ENCODE measurements at regions not wholly inside any gene's neighbourhood (a gene's known extent, or its start where the extent isn't known, plus 50 kb on each side); places are given as distances from the start of the nearest gene placed in this dataset.

DNA sequence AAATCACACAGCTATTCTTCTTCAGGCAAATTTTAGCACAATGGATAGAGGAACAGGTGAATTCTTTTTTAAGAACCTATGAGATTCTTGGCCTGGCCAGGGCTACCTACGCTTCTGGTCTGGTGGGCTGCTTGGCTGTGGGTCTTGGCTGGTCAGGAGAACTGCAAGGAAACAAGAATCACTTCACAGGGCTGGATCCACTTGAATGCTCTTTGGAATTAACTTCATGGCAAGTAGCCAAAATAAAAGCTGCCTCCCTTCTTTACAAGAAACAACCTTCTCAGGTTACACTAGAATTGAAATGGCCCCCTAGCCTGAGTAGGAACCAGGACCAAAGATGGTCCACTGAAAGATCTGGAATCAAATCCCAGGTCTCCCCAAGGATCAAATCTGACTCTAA, 519.1 kb downstream of the IQCM start:
- ATAC-seq (no peak), DNase-seq (no peak)
- peaks cover 0 to 6% of the 10 kb centered on the region in 2 donors for H3K4me1 ChIP-seq
- intact Hi-C loops (cut with DNase I; ENCODE audit: low total_unique reads), result no loop called here
- H3K27ac ChIP-seq, result no peak overlapping the region
- in situ Hi-C loops (cut with MboI; ENCODE audit: low sequenced_read_pairs in 4 of 4), result no loop called here
- TF ChIP-seq CTCF (IDR thresholded peaks at IDR 0.05 in 4 of 5, conservative IDR thresholded peaks at IDR 0.05 in 1 of 5) (no peak), POLR2A (IDR thresholded peaks at IDR 0.05) (no peak)
- no peaks in the 10 kb centered on the region for H3K36me3 ChIP-seq
- no peaks in the 10 kb centered on the region for H3K27me3 ChIP-seq
- H3K4me3 ChIP-seq, result no peak overlapping the region
- no peaks in the 10 kb centered on the region for H3K9me3 ChIP-seq

GRCh38 chr4:149296084-149296483, 519.6 kb downstream of the IQCM start:
- H3K27ac ChIP-seq, result no peak overlapping the region
- intact Hi-C loops (cut with DNase I; ENCODE audit: low total_unique reads) (no loop called here), in situ Hi-C loops (cut with MboI; ENCODE audit: low sequenced_read_pairs in 4 of 4) (no loop called here)
- H3K4me3 ChIP-seq, result no peak overlapping the region
- no peaks in the 10 kb centered on the region for H3K9me3 ChIP-seq
- DNase-seq (no peak), ATAC-seq (no peak)
- H3K36me3 ChIP-seq, result no peaks in the 10 kb centered on the region
- H3K4me1 ChIP-seq, result peaks cover 0 to 7% of the 10 kb centered on the region in 2 donors
- TF ChIP-seq CTCF (IDR thresholded peaks at IDR 0.05 in 4 of 5, conservative IDR thresholded peaks at IDR 0.05 in 1 of 5) (no peak), POLR2A (IDR thresholded peaks at IDR 0.05) (no peak)
- no peaks in the 10 kb centered on the region for H3K27me3 ChIP-seq

- H3K36me3 ChIP-seq, result no peaks in the 10 kb centered on the region
- no peaks in the 10 kb centered on the region for H3K9me3 ChIP-seq
- H3K4me1 ChIP-seq, result peaks cover 0 to 7% of the 10 kb centered on the region in 2 donors
- DNase-seq, result no peak
- in situ Hi-C loops (cut with MboI; ENCODE audit: low sequenced_read_pairs in 4 of 4), result no loop called here
- no peaks in the 10 kb centered on the region for H3K27me3 ChIP-seq
- ATAC-seq, result no peak
- no peak overlapping the region for H3K27ac ChIP-seq
- TF ChIP-seq POLR2A (IDR thresholded peaks at IDR 0.05) (no peak), CTCF (IDR thresholded peaks at IDR 0.05 in 4 of 5, conservative IDR thresholded peaks at IDR 0.05 in 1 of 5) (no peak)
- no peak overlapping the region for H3K4me3 ChIP-seq
- intact Hi-C loops (cut with DNase I; ENCODE audit: low total_unique reads), result no loop called here
Observed at GRCh38 chr4:149294601-149295000, 521.0 kb downstream of the IQCM start.

DNA sequence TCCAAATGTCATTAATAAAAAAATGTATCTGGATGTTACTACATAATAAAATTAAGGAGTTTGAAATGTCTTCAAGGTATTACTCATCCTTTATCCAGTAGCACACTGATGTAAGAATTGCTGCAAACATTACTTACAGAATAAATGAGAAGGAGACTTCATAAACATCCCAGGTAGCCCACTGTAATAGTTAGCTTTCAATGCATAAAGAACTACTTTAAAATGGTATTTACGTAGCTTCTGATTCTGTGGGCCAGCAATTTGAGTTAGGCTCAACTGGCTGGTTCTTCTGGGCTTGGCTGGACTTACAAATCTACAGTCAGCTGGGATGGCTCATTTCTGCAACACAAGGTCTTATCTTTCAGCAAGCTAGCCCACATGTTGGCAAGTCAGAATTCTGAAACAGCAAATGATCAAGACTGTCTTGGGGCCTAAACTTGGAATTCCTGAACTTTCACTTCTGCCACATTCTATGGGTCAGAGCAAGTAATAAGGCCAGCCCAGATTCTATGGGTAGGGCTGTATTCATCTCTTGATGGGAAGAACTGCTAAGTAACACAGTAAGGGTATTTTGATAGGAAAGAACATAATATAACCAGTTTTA, 522.5 kb downstream of the IQCM start:
- TF ChIP-seq CTCF (IDR thresholded peaks at IDR 0.05 in 4 of 5, conservative IDR thresholded peaks at IDR 0.05 in 1 of 5), result no peak
- no peak for TF ChIP-seq POLR2A (IDR thresholded peaks at IDR 0.05)
- no peaks in the 10 kb centered on the region for H3K27me3 ChIP-seq
- intact Hi-C loops (cut with DNase I; ENCODE audit: low total_unique reads) (no loop called here), in situ Hi-C loops (cut with MboI; ENCODE audit: low sequenced_read_pairs in 4 of 4) (no loop called here)
- no peak for ATAC-seq
- H3K36me3 ChIP-seq, result no peaks in the 10 kb centered on the region
- H3K9me3 ChIP-seq, result no peaks in the 10 kb centered on the region
- H3K27ac ChIP-seq, result no peak overlapping the region
- DNase-seq, result no peak
- H3K4me1 ChIP-seq, result peaks cover 0 to 7% of the 10 kb centered on the region in 2 donors
- no peak overlapping the region for H3K4me3 ChIP-seq

DNA sequence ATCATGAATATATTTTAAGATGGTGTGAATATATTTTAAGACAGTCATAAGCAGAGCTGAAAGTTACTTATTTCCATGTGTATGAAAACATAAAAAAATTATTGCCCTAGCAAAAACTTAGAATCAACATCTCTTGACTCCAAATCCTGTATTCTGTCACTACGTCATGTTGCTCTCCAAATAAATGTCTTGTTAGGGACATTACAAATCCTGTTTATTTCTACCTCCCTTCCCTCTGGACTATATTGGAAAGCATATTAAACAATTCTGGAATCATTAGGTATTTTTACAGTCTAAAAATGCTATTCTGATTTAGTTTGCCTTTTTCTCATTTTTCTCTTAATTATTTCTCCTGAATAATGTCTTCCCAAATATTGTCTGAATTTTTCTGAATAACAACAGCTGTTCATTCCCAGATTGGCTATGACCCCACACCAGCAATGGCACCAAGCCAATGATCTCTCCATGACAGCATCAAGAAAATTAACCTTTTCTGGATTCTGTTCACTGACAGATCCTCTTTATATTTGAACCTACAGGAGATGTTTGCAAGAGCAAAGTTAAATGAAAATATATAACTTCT, 523.1 kb downstream of the IQCM start:
- no peak overlapping the region for H3K27ac ChIP-seq
- in situ Hi-C loops (cut with MboI; ENCODE audit: low sequenced_read_pairs in 4 of 4) (no loop called here), intact Hi-C loops (cut with DNase I; ENCODE audit: low total_unique reads) (no loop called here)
- no peak overlapping the region for H3K4me3 ChIP-seq
- H3K4me1 ChIP-seq, result peaks cover 0 to 7% of the 10 kb centered on the region in 2 donors
- H3K36me3 ChIP-seq, result no peaks in the 10 kb centered on the region
- DNase-seq (no peak), ATAC-seq (no peak)
- no peak for TF ChIP-seq CTCF (IDR thresholded peaks at IDR 0.05 in 4 of 5, conservative IDR thresholded peaks at IDR 0.05 in 1 of 5)
- no peaks in the 10 kb centered on the region for H3K9me3 ChIP-seq
- no peaks in the 10 kb centered on the region for H3K27me3 ChIP-seq

Measured in gastrocnemius medialis (tissue), 4 donors.